ENCODE measurements at regions not wholly inside any gene's neighbourhood (a gene's known extent, or its start where the extent isn't known, plus 50 kb on each side); places are given as distances from the start of the nearest gene placed in this dataset.

DNA sequence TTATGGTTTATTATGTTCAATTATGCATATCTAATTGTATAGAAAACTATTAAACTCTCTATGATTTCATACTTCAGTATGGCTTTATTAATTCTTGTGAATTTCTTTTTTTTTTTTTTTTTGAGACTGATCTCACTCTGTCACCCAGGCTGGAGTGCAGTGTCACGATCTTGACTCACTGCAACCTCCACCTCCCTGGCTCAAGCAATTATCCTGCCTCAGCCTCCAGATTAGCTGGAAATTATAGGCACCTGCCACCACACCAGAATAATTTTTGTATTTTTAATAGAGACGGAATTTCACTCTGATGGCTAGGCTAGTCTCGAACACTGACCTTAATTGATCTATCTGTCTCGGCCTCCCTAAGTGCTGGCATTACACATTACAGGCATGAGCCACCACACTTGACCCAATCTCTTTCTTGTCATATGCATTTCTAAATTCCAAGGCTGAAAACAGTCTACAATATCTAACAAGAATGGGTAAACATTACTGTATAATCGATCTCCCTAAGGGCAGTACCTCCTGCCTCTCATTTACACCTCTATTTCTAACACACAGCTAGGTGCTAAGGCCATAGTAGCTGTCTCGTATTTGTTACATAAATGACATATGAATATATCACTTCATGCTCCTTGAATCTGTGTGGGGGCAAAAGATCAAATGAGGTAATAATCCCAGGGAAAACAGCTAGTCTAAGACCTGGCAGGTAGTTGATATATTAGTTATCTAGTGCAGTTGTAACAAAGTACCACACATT lies 258.2 kb upstream of the CDH8 start:
- no peak for TF ChIP-seq HDAC6 (IDR thresholded peaks at IDR 0.05; ENCODE audit: unreplicated experiment)
- no peak for TF ChIP-seq RCOR1 (conservative IDR thresholded peaks at IDR 0.05; ENCODE audit: low read depth, low read length)
- TF ChIP-seq ZNF24 (IDR thresholded peaks at IDR 0.05), result no peak
- no peak for TF ChIP-seq HSF1 (IDR thresholded peaks at IDR 0.05; ENCODE audit: low read depth, low read length)
- TF ChIP-seq KAT2A (conservative IDR thresholded peaks at IDR 0.05; ENCODE audit: control insufficient read depth, low read depth, low read length), result no peak
- TF ChIP-seq CHD1 (IDR thresholded peaks at IDR 0.05; ENCODE audit: low read depth, low read length), result no peak
- TF ChIP-seq IKZF2 (IDR thresholded peaks at IDR 0.05), result no peak
- TF ChIP-seq JUND (IDR thresholded peaks at IDR 0.05; ENCODE audit: low read depth, low read length), result no peak
- no peak for TF ChIP-seq SKIL (IDR thresholded peaks at IDR 0.05; ENCODE audit: low read depth, poor library complexity, severe bottlenecking)
- no peak for TF ChIP-seq POLR2AphosphoS5 (IDR thresholded peaks at IDR 0.05; ENCODE audit: low read length)
- no peak for TF ChIP-seq HDAC2 (IDR thresholded peaks at IDR 0.05)
- TF ChIP-seq, protein P1, sequence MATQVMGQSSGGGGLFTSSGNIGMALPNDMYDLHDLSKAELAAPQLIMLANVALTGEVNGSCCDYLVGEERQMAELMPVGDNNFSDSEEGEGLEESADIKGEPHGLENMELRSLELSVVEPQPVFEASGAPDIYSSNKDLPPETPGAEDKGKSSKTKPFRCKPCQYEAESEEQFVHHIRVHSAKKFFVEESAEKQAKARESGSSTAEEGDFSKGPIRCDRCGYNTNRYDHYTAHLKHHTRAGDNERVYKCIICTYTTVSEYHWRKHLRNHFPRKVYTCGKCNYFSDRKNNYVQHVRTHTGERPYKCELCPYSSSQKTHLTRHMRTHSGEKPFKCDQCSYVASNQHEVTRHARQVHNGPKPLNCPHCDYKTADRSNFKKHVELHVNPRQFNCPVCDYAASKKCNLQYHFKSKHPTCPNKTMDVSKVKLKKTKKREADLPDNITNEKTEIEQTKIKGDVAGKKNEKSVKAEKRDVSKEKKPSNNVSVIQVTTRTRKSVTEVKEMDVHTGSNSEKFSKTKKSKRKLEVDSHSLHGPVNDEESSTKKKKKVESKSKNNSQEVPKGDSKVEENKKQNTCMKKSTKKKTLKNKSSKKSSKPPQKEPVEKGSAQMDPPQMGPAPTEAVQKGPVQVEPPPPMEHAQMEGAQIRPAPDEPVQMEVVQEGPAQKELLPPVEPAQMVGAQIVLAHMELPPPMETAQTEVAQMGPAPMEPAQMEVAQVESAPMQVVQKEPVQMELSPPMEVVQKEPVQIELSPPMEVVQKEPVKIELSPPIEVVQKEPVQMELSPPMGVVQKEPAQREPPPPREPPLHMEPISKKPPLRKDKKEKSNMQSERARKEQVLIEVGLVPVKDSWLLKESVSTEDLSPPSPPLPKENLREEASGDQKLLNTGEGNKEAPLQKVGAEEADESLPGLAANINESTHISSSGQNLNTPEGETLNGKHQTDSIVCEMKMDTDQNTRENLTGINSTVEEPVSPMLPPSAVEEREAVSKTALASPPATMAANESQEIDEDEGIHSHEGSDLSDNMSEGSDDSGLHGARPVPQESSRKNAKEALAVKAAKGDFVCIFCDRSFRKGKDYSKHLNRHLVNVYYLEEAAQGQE (IDR thresholded peaks at IDR 0.05; ENCODE audit: low read depth, low read length), result no peak
- TF ChIP-seq MLLT1 (IDR thresholded peaks at IDR 0.05), result no peak
- H2AFZ ChIP-seq (ENCODE audit: control insufficient read depth, low read depth, low read length), result no peak overlapping the region
- no peak for FAIRE-seq
- ChIA-PET POLR2A (no interaction called here), RAD21 (ENCODE audit: unreplicated experiment) (no interaction called here), SMC1A (ENCODE audit: uncharacterized antibody, unreplicated experiment) (interaction anchor here (1.1 kb wide), 1 partner anchor 11 kb away, joined by 3 read pairs; no protein-coding TSS in a partner anchor), CTCF (no interaction called here)
- no peaks in the 10 kb centered on the region for H3K27me3 ChIP-seq (replicated peaks in 1 of 2; ENCODE audit: control insufficient read depth in 2 of 2, insufficient read depth in 2 of 2, low read length in 1 of 2)
- no peaks in the 10 kb centered on the region for H3K36me3 ChIP-seq (ENCODE audit: control insufficient read depth in 2 of 2, insufficient read depth in 2 of 2, low read length in 1 of 2)
- 2% methylated on average over 5 of the region's 6 CpGs for WGBS (ENCODE audit: insufficient coverage, insufficient replicate concordance, low lambda C conversion rate, missing lambda C conversion rate)
- H3K4me2 ChIP-seq (ENCODE audit: control insufficient read depth, insufficient read depth), result no peak overlapping the region
- H3K4me3 ChIP-seq, result no peak overlapping the region
- H3K27ac ChIP-seq (ENCODE audit: control insufficient read depth, insufficient read depth), result no peak overlapping the region
- no peak for ATAC-seq
- no peaks in the 10 kb centered on the region for H3K4me1 ChIP-seq (ENCODE audit: control insufficient read depth, insufficient read depth, low read length)
- no peaks in the 10 kb centered on the region for H4K20me1 ChIP-seq (ENCODE audit: control insufficient read depth, insufficient read depth)
- BruUV-seq (replicated peaks), result no TSS peak
- no peaks in the 10 kb centered on the region for H3K9me3 ChIP-seq (replicated peaks; ENCODE audit: control insufficient read depth, insufficient read depth, low read length)
- in situ Hi-C loops (cut with MboI) (no loop called here), intact Hi-C loops (cut with micrococcal nuclease; ENCODE audit: unreplicated experiment) (no loop called here)
- H3K79me2 ChIP-seq (ENCODE audit: control insufficient read depth, insufficient read depth, low read length), result no peaks in the 10 kb centered on the region
- H3K9ac ChIP-seq (ENCODE audit: control insufficient read depth, insufficient read depth, low read length), result no peak overlapping the region
- DNase-seq (ENCODE audit: low read depth, low spot score), result no peak
